ENCODE measurements at regions not wholly inside any gene's neighbourhood (a gene's known extent, or its start where the extent isn't known, plus 50 kb on each side); places are given as distances from the start of the nearest gene placed in this dataset.

DNA sequence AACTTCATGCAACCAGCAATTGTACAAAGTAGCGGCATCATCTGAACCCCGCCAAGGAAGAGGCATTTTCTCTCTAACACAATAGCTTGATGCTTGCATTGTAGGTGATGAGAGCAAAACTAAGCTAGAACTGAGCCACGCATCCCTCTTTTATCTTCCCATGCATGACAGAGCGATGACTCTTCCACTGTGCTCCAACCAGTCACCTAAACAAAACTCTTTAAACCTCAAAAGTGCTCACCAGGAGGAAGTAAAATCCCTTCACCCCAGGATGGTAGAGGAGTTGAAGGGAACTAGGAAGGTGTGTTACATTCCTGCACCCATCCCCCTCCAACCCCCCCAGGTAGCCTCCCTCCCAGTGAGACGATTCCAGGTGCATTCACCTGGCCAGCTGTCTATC, 59.7 kb upstream of the SALL3 start:
- TF ChIP-seq L3MBTL2 (conservative IDR thresholded peaks at IDR 0.05) (no peak), HDGF (IDR thresholded peaks at IDR 0.05; ENCODE audit: borderline replicate concordance) (no peak), FOXK2 (IDR thresholded peaks at IDR 0.05) (no peak), SP1 (IDR thresholded peaks at IDR 0.05) (no peak), TARDBP (IDR thresholded peaks at IDR 0.05) (no peak), LEF1 (IDR thresholded peaks at IDR 0.05; ENCODE audit: borderline replicate concordance) (no peak)
